Effector memory CD4-positive, alpha-beta T cell (primary cell): ENCODE measurements at regions not wholly inside any gene's neighbourhood (a gene's known extent, or its start where the extent isn't known, plus 50 kb on each side); places are given as distances from the start of the nearest gene placed in this dataset.

Experiments used
- DNase-seq, 3 donors: peaks; one replicate each; pipeline ENCODE4 v3.0.0-alpha.2; 2020
- H3K27ac ChIP-seq: 2 replicates; pipeline ENCODE4 v1.7.0; 2013; ENCODE audit warnings: mild to moderate bottlenecking, low read length, moderate library complexity; ENCODE audit not compliant: insufficient read depth, poor library complexity, severe bottlenecking
- H3K27me3 ChIP-seq: replicated peaks from 2 replicates; pipeline ENCODE4 v1.7.0; 2013; ENCODE audit warnings: mild to moderate bottlenecking, low read length; ENCODE audit not compliant: insufficient read depth, control insufficient read depth, poor library complexity, severe bottlenecking
- H3K36me3 ChIP-seq: 2 replicates; pipeline ENCODE4 v1.7.0; 2013; ENCODE audit warnings: mild to moderate bottlenecking, low read length, moderate library complexity; ENCODE audit not compliant: control insufficient read depth, insufficient read depth
- H3K4me1 ChIP-seq: 2 replicates; pipeline ENCODE4 v1.7.0; 2013; ENCODE audit warnings: low read length, mild to moderate bottlenecking; ENCODE audit not compliant: control insufficient read depth, insufficient read depth, poor library complexity, severe bottlenecking
- H3K4me3 ChIP-seq: 2 replicates; pipeline ENCODE4 v1.7.0; 2013; ENCODE audit warnings: low read length, low read depth, mild to moderate bottlenecking; ENCODE audit not compliant: insufficient read depth, poor library complexity, severe bottlenecking
- H3K9me3 ChIP-seq: 2 replicates; pipeline ENCODE4 v1.7.0; 2013; ENCODE audit warnings: mild to moderate bottlenecking, low read length, moderate library complexity; ENCODE audit not compliant: control insufficient read depth

DNA sequence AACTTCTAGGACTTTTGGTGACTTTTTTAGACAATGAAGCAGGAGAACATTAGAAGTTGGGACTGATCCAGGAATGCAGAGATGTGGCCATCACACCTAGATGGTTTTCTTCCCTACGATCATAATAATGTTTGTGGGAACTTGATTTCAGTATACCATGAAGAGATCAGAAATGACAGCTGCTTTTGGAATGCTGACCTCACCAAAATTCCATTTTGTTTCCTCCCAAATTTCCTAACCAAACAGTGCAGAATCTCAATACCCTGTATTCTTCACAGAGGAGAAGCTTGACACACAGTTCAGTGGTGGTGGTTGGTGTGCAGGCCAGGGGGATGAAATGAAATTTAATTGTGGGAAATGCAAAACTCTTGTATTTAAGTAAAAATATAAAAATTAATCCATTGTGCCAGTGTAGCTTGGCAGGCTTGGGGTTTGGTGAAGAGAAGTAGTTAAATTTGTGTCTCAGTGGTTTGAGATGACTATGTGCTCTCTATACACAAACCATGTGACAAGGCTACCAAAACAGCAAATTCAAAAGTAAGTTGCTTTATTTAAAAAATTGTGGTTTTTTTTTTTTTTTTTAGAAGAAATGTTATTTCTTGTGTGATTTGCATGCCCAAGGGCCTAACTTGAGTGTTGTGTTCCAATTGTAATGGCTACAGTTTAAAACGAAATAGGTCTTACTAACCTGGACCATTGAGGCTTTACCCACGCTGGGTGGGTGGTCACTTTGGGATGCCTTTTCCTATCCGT, 252.4 kb downstream of the LPIN1 start:
- no peak for DNase-seq
- peaks cover 2% of the 10 kb centered on the region for H3K4me1 ChIP-seq
- H3K27me3 ChIP-seq, result peaks cover 4% of the 10 kb centered on the region
- H3K4me3 ChIP-seq, result no peak overlapping the region
- no peak overlapping the region for H3K27ac ChIP-seq
- peaks cover 3% of the 10 kb centered on the region for H3K9me3 ChIP-seq
- no peaks in the 10 kb centered on the region for H3K36me3 ChIP-seq

DNA sequence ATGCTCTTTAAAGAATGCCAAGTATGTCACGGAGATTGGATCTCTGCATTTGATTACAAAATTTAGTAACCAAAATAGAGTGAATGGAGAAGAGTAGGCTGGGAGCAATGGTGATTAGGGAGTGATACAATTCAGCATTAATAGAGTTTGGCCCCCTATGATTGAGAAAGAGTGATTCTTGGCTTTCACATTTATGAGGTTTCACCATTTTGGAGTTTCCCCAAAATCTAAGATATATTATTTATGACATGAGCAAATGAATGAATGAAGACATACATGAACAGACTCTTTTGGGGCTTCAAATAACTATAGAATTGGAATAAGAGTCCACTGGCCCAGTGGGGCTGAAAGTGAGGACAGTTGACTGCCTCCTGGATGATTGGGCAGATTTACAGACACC, 255.2 kb downstream of the LPIN1 start:
- Histone ChIP-seq H3K27ac (no peak overlapping the region), H3K4me3 (no peak overlapping the region), H3K4me1 (peaks cover 13% of the 10 kb centered on the region), H3K27me3 (peaks cover 4% of the 10 kb centered on the region), H3K9me3 (no peaks in the 10 kb centered on the region), H3K36me3 (no peaks in the 10 kb centered on the region)
- DNase-seq, result no peak

DNA sequence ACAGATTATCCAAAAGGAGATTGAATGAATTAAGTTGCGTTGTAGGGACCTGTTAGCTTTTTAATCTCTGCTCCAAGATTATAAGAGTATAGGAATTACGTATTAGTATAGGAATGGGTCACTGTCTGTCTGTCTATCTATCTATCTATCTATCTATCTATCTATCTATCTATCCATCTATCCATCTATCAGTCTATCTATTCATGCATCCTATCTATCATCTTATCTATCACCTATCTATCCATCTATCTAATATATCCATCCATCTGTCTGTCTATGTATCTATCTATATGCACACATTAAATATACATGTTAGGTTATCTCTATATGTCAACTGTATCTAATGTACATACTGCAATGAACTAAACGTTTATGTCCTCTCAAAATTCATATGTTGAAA, 255.8 kb downstream of the LPIN1 start:
- no peak for DNase-seq
- Histone ChIP-seq H3K4me3 (no peak overlapping the region), H3K27ac (no peak overlapping the region), H3K27me3 (peaks cover 4% of the 10 kb centered on the region), H3K4me1 (peaks cover 13% of the 10 kb centered on the region), H3K9me3 (no peaks in the 10 kb centered on the region), H3K36me3 (no peaks in the 10 kb centered on the region)

DNA sequence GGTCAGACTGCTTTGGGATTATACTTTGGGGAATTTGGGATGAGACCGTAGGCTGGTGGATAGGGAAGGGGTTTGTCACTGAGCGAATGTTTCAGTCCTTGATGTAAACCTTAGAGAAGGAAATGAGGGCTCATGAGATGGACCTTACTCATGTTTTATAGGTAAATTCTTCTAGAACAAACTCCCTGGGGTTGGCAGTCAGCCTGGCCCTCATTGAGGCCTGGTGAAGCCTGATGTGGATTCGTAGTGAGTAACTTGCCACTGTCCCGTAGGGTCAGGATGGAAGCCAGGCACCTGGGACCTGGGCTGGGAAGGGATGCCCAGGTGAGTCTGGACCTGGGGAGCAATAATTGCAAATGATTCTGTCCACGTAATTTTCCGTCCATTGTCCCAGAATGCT, 258.3 kb downstream of the LPIN1 start:
- no peaks in the 10 kb centered on the region for H3K36me3 ChIP-seq
- no peak for DNase-seq
- peaks cover 4% of the 10 kb centered on the region for H3K27me3 ChIP-seq
- no peaks in the 10 kb centered on the region for H3K9me3 ChIP-seq
- H3K4me3 ChIP-seq, result no peak overlapping the region
- peaks cover 11% of the 10 kb centered on the region for H3K4me1 ChIP-seq
- H3K27ac ChIP-seq, result no peak overlapping the region

DNA sequence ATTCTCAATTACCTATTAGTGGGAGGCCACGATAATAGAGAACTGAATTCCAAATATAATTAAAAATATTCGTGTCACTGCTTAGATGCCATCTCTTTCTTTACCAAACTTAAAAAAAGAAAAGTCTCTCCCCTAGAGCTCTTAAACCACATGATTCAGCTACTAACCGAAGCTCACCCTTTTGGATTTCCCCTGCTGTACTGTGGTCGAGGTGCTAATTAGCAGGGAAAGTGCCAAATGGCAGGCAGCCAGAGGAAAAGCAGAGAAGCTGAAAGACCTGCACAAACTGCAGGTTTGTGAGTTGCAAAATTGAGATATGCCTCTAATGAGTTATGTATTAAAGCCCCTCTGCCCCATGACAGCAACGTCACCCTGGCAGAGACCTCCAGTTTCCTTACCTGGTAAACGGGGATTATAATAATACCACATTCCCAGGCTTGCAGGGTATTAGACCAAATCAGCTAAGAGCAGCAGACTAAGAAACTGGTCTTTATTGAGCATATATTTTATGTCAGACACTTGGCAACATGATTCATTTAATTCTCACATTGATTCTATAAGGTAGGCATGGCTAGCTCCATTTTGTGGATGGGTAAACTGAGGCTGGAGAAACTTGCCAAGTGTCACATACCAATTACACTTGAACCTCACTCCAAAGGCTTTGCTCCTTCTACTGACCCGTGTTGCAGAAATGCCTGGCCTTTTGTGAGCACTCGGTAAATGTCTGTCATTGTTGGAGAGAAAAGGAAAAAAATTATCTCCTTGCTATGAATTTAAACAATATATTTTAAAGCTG, 259.7 kb downstream of the LPIN1 start:
- Histone ChIP-seq H3K27ac (no peak overlapping the region), H3K27me3 (peaks cover under 1% of the 10 kb centered on the region), H3K4me3 (no peak overlapping the region), H3K36me3 (no peaks in the 10 kb centered on the region), H3K4me1 (peaks cover 11% of the 10 kb centered on the region), H3K9me3 (no peaks in the 10 kb centered on the region)
- DNase-seq, result peak; percentile 45 to 59 (median 59)

DNA sequence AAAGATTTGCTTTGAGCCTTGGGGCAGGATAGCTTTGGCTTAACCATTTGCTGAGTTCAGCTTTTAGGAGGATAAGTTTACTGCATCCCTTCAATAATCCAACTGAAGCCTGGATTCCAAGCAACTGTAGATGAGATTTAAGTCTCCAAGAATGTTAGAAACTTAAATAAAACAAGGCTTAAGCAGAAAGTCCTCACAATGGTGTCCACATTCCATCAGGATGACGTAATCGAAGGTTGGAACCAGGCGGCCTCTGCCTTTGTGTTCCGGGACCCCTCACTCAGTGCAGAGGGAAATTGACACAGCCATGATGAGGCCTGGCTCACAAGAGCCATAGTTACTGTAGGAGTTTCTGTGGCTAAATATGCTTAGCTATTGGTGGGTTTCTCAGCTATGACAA, 260.4 kb downstream of the LPIN1 start:
- Histone ChIP-seq H3K27me3 (no peaks in the 10 kb centered on the region), H3K4me3 (no peak overlapping the region), H3K27ac (no peak overlapping the region), H3K4me1 (peaks cover 11% of the 10 kb centered on the region), H3K9me3 (no peaks in the 10 kb centered on the region), H3K36me3 (no peaks in the 10 kb centered on the region)
- DNase-seq, result no peak

DNA sequence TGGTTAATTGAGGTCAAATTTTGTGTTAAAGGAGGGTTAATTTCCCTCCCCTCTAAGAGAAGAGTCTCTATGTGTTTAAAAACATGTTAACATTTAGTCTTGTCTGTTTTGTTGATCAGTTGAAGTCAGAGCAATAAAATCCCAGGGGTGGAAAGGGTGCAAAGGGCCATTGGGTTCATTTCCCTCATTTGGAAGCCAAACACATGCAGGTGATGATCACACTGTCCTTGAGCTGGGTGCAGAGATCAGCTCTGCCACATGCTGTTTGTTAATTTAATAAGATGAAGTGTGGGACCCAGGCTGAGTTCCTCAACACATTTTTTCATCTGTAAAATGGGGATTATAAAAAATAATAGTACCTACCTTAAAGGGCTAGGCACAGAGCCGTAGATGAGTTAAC, 260.9 kb downstream of the LPIN1 start:
- no peak overlapping the region for H3K27ac ChIP-seq
- DNase-seq, result no peak
- H3K36me3 ChIP-seq, result no peaks in the 10 kb centered on the region
- no peaks in the 10 kb centered on the region for H3K27me3 ChIP-seq
- peaks cover 11% of the 10 kb centered on the region for H3K4me1 ChIP-seq
- H3K9me3 ChIP-seq, result no peaks in the 10 kb centered on the region
- no peak overlapping the region for H3K4me3 ChIP-seq

DNA sequence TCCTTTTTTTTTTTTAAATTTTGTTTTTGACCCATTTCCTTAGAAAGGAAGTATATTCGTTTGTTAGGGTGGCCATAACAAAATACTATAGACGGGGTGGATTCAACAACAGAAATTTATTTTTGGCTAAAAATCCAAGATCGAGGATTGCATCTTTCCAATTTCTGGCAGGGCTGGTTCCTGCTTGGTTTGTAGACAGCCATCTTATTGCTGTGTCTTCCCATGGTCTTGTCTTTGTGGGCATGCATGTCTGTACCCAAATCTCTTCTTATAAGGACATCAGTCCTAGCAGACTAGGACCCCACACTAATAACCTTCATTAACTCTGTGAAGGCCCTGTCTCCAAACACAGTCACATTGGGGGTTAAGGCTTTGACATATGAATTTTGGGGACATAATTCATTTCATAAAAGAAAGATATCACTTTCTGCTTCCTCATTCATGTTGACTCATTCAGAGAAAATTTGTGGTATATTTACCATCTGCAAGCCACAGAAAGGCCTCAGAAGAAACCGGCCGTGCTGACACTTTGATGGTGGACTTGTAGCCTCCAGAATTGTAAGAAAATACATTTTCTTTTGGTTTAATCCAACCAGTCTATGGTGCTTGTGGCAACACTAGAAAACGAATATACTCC, 262.1 kb downstream of the LPIN1 start:
- Histone ChIP-seq H3K4me1 (peaks cover 11% of the 10 kb centered on the region), H3K27ac (no peak overlapping the region), H3K27me3 (no peaks in the 10 kb centered on the region), H3K4me3 (no peak overlapping the region), H3K36me3 (no peaks in the 10 kb centered on the region), H3K9me3 (no peaks in the 10 kb centered on the region)
- DNase-seq, result no peak

DNA sequence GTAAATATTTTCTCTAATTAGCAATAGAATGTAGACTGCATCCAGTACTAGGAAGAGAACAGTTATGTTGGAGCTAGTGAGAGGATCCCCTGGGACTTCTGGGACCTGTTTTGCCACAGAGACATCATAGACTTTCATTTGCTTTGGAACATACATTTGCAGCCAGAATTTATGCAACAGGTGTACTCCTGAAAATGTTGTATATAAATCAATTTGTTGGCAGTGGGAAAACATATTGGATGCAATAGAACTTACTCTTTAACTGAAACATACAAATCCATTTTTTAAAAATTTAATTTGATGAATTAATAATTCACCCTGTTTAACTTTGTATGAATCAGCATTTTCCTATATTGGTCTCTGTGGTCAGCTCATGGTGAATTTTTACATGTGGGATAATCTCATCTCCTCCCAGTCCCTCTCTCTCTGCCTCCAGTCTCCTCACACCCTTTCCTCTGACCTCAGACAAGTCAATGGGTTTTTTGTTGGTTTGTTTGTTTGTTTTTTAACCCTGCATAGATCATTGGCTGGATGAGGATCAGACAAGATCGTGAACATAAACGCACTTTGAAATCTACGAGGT, 263.0 kb downstream of the LPIN1 start:
- DNase-seq, result no peak
- Histone ChIP-seq H3K9me3 (no peaks in the 10 kb centered on the region), H3K27me3 (no peaks in the 10 kb centered on the region), H3K27ac (no peak overlapping the region), H3K36me3 (no peaks in the 10 kb centered on the region), H3K4me1 (peaks cover 11% of the 10 kb centered on the region), H3K4me3 (no peak overlapping the region)
